PC-9 (cell line): ENCODE measurements at regions not wholly inside any gene's neighbourhood (a gene's known extent, or its start where the extent isn't known, plus 50 kb on each side); places are given as distances from the start of the nearest gene placed in this dataset.

Experiments
- BruUV-seq: library from RNA; stranded (reverse); fragments of 400-500 nt; replicated peaks from 2 replicates; lab custom pipeline; 2021; lab: Mats Ljungman, UMichigan
- CTCF ChIA-PET: fragments of 300-600 bp; sonication (Branson Sonifier 250); formaldehyde crosslinking; loops from one replicate; lab custom pipeline; 2022; ENCODE audit warnings: antibody characterized with exemption; lab: Charles Lee
- POLR2A ChIA-PET: fragments of 300-600 bp; sonication (Branson Sonifier 250); formaldehyde crosslinking; loops from one replicate; lab custom pipeline; 2022; ENCODE audit warnings: antibody characterized with exemption; ENCODE audit not compliant: unreplicated experiment; lab: Charles Lee
- DNase-seq, 2 experiments: peaks; one replicate each; pipeline versions ENCODE4 v3.0.0 to v3.0.0-alpha.2; 2015 to 2022; ENCODE audit warnings: mixed read lengths in 1 of 2
- H2AFZ ChIP-seq: fragments of 200-600 bp; sonication (generic); 2 replicates; pipeline ENCODE4 v1.8.1; 2017; ENCODE audit warnings: antibody characterized with exemption
- H3F3A ChIP-seq: fragments of 200-600 bp; sonication (generic); 2 replicates; pipeline ENCODE4 v1.8.1; 2017; ENCODE audit warnings: antibody characterized with exemption, mild to moderate bottlenecking, low read depth; ENCODE audit not compliant: insufficient read depth
- H3K27ac ChIP-seq: fragments of 200-600 bp; sonication (generic); 2 replicates; pipeline ENCODE4 v1.6.1; 2016; ENCODE audit warnings: mixed run types
- H3K27me3 ChIP-seq: fragments of 200-600 bp; sonication (generic); 2 replicates; pipeline ENCODE4 v1.6.1; 2016; ENCODE audit warnings: low read depth, mixed run types; ENCODE audit not compliant: insufficient read depth
- H3K36me3 ChIP-seq: fragments of 200-600 bp; sonication (generic); 2 replicates; pipeline ENCODE4 v1.6.1; 2016; ENCODE audit warnings: low read depth, mixed run types
- H3K4me1 ChIP-seq: fragments of 200-600 bp; sonication (generic); replicated peaks from 2 replicates; pipeline ENCODE4 v1.6.1; 2016; ENCODE audit warnings: mixed run types; ENCODE audit not compliant: insufficient read depth
- H3K4me2 ChIP-seq: fragments of 200-600 bp; sonication (generic); 2 replicates; pipeline ENCODE4 v1.6.1; 2017; ENCODE audit warnings: mixed run types
- H3K4me3 ChIP-seq: fragments of 200-600 bp; sonication (generic); 2 replicates; pipeline ENCODE4 v1.6.1; 2016; ENCODE audit warnings: mixed run types
- H3K79me2 ChIP-seq: fragments of 200-600 bp; sonication (generic); 2 replicates; pipeline ENCODE4 v1.6.1; 2017; ENCODE audit warnings: low read depth, mixed run types
- H3K9me2 ChIP-seq: fragments of 200-600 bp; sonication (generic); 2 replicates; pipeline ENCODE4 v1.8.1; 2017; ENCODE audit warnings: mild to moderate bottlenecking; ENCODE audit not compliant: insufficient read depth
- H3K9me3 ChIP-seq: fragments of 200-600 bp; sonication (generic); 2 replicates; pipeline ENCODE4 v1.8.1; 2016; ENCODE audit warnings: low read depth; ENCODE audit not compliant: insufficient read depth
- H4K20me1 ChIP-seq: fragments of 200-600 bp; sonication (generic); 2 replicates; pipeline ENCODE4 v1.8.1; 2017; ENCODE audit not compliant: insufficient read depth
- CTCF ChIP-seq: fragments of 200-600 bp; sonication (generic); conservative IDR thresholded peaks from 2 replicates; pipeline ENCODE4 v1.6.1; 2017; ENCODE audit warnings: mixed run types, antibody characterized with exemption, mild to moderate bottlenecking, moderate library complexity
- EZH2 ChIP-seq: fragments of 200-600 bp; sonication (generic); IDR thresholded peaks from 2 replicates; pipeline ENCODE4 v1.8.0; 2017; ENCODE audit warnings: antibody characterized with exemption, low read depth
- intact Hi-C: fragments of 100-400 bp; cut with micrococcal nuclease; formaldehyde crosslinking; loops from one replicate; pipeline ENCODE4 v1.10.0; 2022; ENCODE audit not compliant: unreplicated experiment

- POLR2A ChIA-PET: interaction anchor here (0.7 kb wide), 1 partner anchor 29 kb away, joined by 3 read pairs; no protein-coding TSS in a partner anchor
- CTCF ChIA-PET: no interaction called here
- no peaks in the 10 kb centered on the region for H3K79me2 ChIP-seq
- no peaks in the 10 kb centered on the region for H3K9me3 ChIP-seq
- H3K4me1 ChIP-seq: no peaks in the 10 kb centered on the region
- no peak for DNase-seq
- TF ChIP-seq EZH2 (no peak), CTCF (no peak)
- H2AFZ ChIP-seq: no peak overlapping the region
- BruUV-seq: no TSS peak
- H3K27ac ChIP-seq: no peak overlapping the region
- H3K4me2 ChIP-seq: no peak overlapping the region
- H4K20me1 ChIP-seq: no peaks in the 10 kb centered on the region
- no peaks in the 10 kb centered on the region for H3K9me2 ChIP-seq
- H3K27me3 ChIP-seq: no peaks in the 10 kb centered on the region
- H3K4me3 ChIP-seq: no peak overlapping the region
- H3F3A ChIP-seq: no peaks in the 10 kb centered on the region
- intact Hi-C loops: no loop called here
- H3K36me3 ChIP-seq: no peaks in the 10 kb centered on the region
Observed at GRCh38 chr5:39475159-39475571, 50.4 kb upstream of the DAB2 start.
